A549 (cell line): ENCODE measurements at regions not wholly inside any gene's neighbourhood (a gene's known extent, or its start where the extent isn't known, plus 50 kb on each side); places are given as distances from the start of the nearest gene placed in this dataset.
A peak's percentile ranks its signal among the peaks of the same experiment; 100 is the strongest.

ENCODE experiments used
- ATAC-seq, 2 experiments: fragments of 200-7000 bp in 1 of 2; fragments of >200 bp in 1 of 2; cut with Nextera tagmentation in 1 of 2; cut with Tn5 transposase in 1 of 2; 3 replicates each; pipeline versions ENCODE4 v1.8.0 to v1.9.1; 2018 to 2020; ENCODE audit warnings: mild to moderate bottlenecking in 1 of 2, moderate library complexity in 1 of 2
- CTCF ChIA-PET: fragments of 300-600 bp; sonication (Branson Sonifier 250); formaldehyde crosslinking; extraction: SDS; loops from one replicate; lab custom pipeline; 2021; ENCODE audit warnings: antibody characterized with exemption, inconsistent platforms; lab: Yijun Ruan, JAX
- POLR2A ChIA-PET: fragments of 350-600 bp; formaldehyde crosslinking; extraction: SDS; loops from one replicate; lab custom pipeline; 2021; ENCODE audit warnings: antibody characterized with exemption, inconsistent platforms; lab: Yijun Ruan, JAX
- DNase-seq, 2 experiments: peaks; one replicate each; pipeline versions ENCODE4 v3.0.0 to v3.0.0-alpha.2; 2011 to 2016; ENCODE audit warnings: low read depth in 1 of 2, low spot score in 1 of 2
- FAIRE-seq: peaks from 2 replicates; lab custom pipeline; 2011; peaks lifted over from hg19 to GRCh38; lab: Jason Lieb, UNC
- H3K27ac ChIP-seq, 2 experiments: fragments of >200 bp; sonication (Bioruptor Twin); formaldehyde crosslinking; 3 replicates each; pipeline ENCODE4 v1.5.1; 2016 to 2017
- H3K4me1 ChIP-seq: fragments of >200 bp; sonication (Bioruptor Twin); formaldehyde crosslinking; 3 replicates; pipeline ENCODE4 v1.6.1; 2016
- H3K4me2 ChIP-seq: fragments of >200 bp; sonication (Bioruptor Twin); formaldehyde crosslinking; 3 replicates; pipeline ENCODE4 v1.6.1; 2016
- H3K4me3 ChIP-seq: fragments of >200 bp; sonication (Bioruptor Twin); formaldehyde crosslinking; 3 replicates; pipeline ENCODE4 v1.5.1; 2016
- H3K9me3 ChIP-seq: fragments of >200 bp; sonication (Bioruptor Twin); formaldehyde crosslinking; 3 replicates; pipeline ENCODE4 v1.6.1; 2016
- BCL3 ChIP-seq: fragments of >200 bp; sonication (Bioruptor Twin); formaldehyde crosslinking; IDR thresholded peaks from 3 replicates; pipeline ENCODE4 v1.6.1; 2016
- CBX2 ChIP-seq: fragments of 200-600 bp; sonication (generic); IDR thresholded peaks from 2 replicates; pipeline ENCODE4 v1.6.1; 2016; ENCODE audit warnings: low read depth, mild to moderate bottlenecking, borderline replicate concordance
- EHF ChIP-seq: fragments of 250-450 bp; sonication (Bioruptor Pico); IDR thresholded peaks from 2 replicates; pipeline ENCODE4 v1.5.0; 2020; ENCODE audit warnings: mild to moderate bottlenecking
- ELK1 ChIP-seq: fragments of 150-350 bp; IDR thresholded peaks from 2 replicates; pipeline ENCODE4 v1.6.1; 2014; ENCODE audit warnings: low read depth, mild to moderate bottlenecking, low read length
- ESRRA ChIP-seq: fragments of 150-350 bp; IDR thresholded peaks from 2 replicates; pipeline ENCODE4 v1.6.1; 2014; ENCODE audit warnings: mild to moderate bottlenecking, low read length, borderline replicate concordance
- FOSL2 ChIP-seq, 2 experiments: fragments of 450-650 bp in 1 of 2; fragments of >200 bp in 1 of 2; sonication (Bioruptor Twin) in 1 of 2; formaldehyde crosslinking; IDR thresholded peaks; 2 replicates each; pipeline versions ENCODE4 v1.5.0 to v1.6.1; 2016 to 2020; ENCODE audit warnings: mild to moderate bottlenecking in 1 of 2, moderate library complexity in 1 of 2
- FOXS1 ChIP-seq: fragments of 250-450 bp; sonication (Bioruptor Pico); IDR thresholded peaks from 2 replicates; pipeline ENCODE4 v1.5.0; 2020; ENCODE audit warnings: mild to moderate bottlenecking, moderate library complexity
- HDAC2 ChIP-seq: fragments of 200-600 bp; sonication (generic); IDR thresholded peaks from 2 replicates; pipeline ENCODE4 v1.6.1; 2016
- HMGXB4 ChIP-seq: fragments of 250-450 bp; sonication (Bioruptor Pico); IDR thresholded peaks from 2 replicates; pipeline ENCODE4 v1.5.0; 2021; ENCODE audit warnings: mild to moderate bottlenecking, moderate library complexity, borderline replicate concordance
- HOXA7 ChIP-seq: fragments of 250-450 bp; sonication (Bioruptor Pico); IDR thresholded peaks from 2 replicates; pipeline ENCODE4 v1.5.0; 2020; ENCODE audit warnings: mild to moderate bottlenecking, moderate library complexity
- HOXB13 ChIP-seq: fragments of 250-450 bp; sonication (Bioruptor Pico); IDR thresholded peaks from 2 replicates; pipeline ENCODE4 v1.5.0; 2020; ENCODE audit warnings: low read depth, mild to moderate bottlenecking, moderate library complexity
- JUN ChIP-seq, 2 experiments: fragments of >200 bp; sonication (Bioruptor Twin); formaldehyde crosslinking; IDR thresholded peaks; 2 replicates in 1 of 2; 3 replicates in 1 of 2; pipeline ENCODE4 v1.6.1; 2016 to 2017
- JUNB ChIP-seq: fragments of >200 bp; sonication (Bioruptor Twin); formaldehyde crosslinking; IDR thresholded peaks from 2 replicates; pipeline ENCODE4 v1.6.1; 2016
- KDM5A ChIP-seq: fragments of 200-600 bp; sonication (generic); IDR thresholded peaks from 2 replicates; pipeline ENCODE4 v1.6.1; 2016; ENCODE audit warnings: antibody characterized with exemption, mild to moderate bottlenecking
- MAFK ChIP-seq: fragments of 450-650 bp; IDR thresholded peaks from 2 replicates; pipeline ENCODE4 v1.6.1; 2014; ENCODE audit not compliant: partially characterized antibody
- MAX ChIP-seq: IDR thresholded peaks from 2 replicates; pipeline ENCODE4 v1.6.1; 2012
- MAZ ChIP-seq: fragments of 150-350 bp; IDR thresholded peaks from 2 replicates; pipeline ENCODE4 v1.6.1; 2014; ENCODE audit warnings: antibody characterized with exemption, low read depth, low read length, borderline replicate concordance
- PHF8 ChIP-seq: fragments of 200-600 bp; sonication (generic); IDR thresholded peaks from 2 replicates; pipeline ENCODE4 v1.6.1; 2016; ENCODE audit warnings: low read depth, mild to moderate bottlenecking, antibody characterized with exemption, moderate library complexity, borderline replicate concordance
- TP53 ChIP-seq: fragments of 250-450 bp; sonication (Bioruptor Pico); IDR thresholded peaks from 2 replicates; pipeline ENCODE4 v1.5.0; 2021; ENCODE audit warnings: mild to moderate bottlenecking, moderate library complexity
- ZNF302 ChIP-seq: fragments of 250-450 bp; sonication (Bioruptor Pico); IDR thresholded peaks from 2 replicates; pipeline ENCODE4 v1.9.0; 2021; ENCODE audit warnings: inconsistent platforms, mild to moderate bottlenecking, moderate library complexity
- WGBS: methylation state at CpG from one replicate; pipeline ENCODE4 v1.1.6; 2017; ENCODE audit errors: missing lambda C conversion rate; 5-methylcytosine and 5-hydroxymethylcytosine counted together

- WGBS, result 60% methylated on average over 7 of the region's 7 CpGs
- H3K4me1 ChIP-seq, result no peaks in the 10 kb centered on the region
- ATAC-seq (no peak), FAIRE-seq (no peak), DNase-seq (no peak)
- H3K4me2 ChIP-seq, result no peak overlapping the region
- ChIA-PET POLR2A (no interaction called here), CTCF (interaction anchor here (1.6 to 8.8 kb wide), 3 partner anchors 9 to 362 kb away, joined by 4 to 77 read pairs (median 5); no protein-coding TSS in a partner anchor)
- no peak for TF ChIP-seq FOSL2 (IDR thresholded peaks at IDR 0.05)
- 0 out of 2 replicates have a peak, but pooled peaks have one; percentile 15 for TF ChIP-seq FOSL2 (CRISPR knock-in tag; IDR thresholded peaks at IDR 0.05)
- TF ChIP-seq FOXS1 (CRISPR knock-in tag), result no peak
- no peak overlapping the region for H3K27ac ChIP-seq
- H3K4me3 ChIP-seq, result no peak overlapping the region
- no peaks in the 10 kb centered on the region for H3K9me3 ChIP-seq
Measured at GRCh38 chr5:174431504-174431903, 292.9 kb upstream of the MSX2 start.

- H3K9me3 ChIP-seq, result no peaks in the 10 kb centered on the region
- CTCF ChIA-PET, result interaction anchor here (8.8 kb wide), 1 partner anchor 14 kb away, joined by 77 read pairs; no protein-coding TSS in a partner anchor
Measured at GRCh38 chr5:174433098-174433497, 291.3 kb upstream of the MSX2 start.

GRCh38 chr5:174436750-174437149 lies 287.6 kb upstream of the MSX2 start:
- no peaks in the 10 kb centered on the region for H3K4me1 ChIP-seq
- no peak overlapping the region for H3K27ac ChIP-seq
- H3K4me3 ChIP-seq, result no peak overlapping the region
- ChIA-PET POLR2A (no interaction called here), CTCF (interaction anchor here (0.9 to 1.1 kb wide), 2 partner anchors 18 to 300 kb away, joined by 3 to 4 read pairs; no protein-coding TSS in a partner anchor)
- FAIRE-seq, result no peak
- ATAC-seq, result no peak
- H3K4me2 ChIP-seq, result no peak overlapping the region
- no peaks in the 10 kb centered on the region for H3K9me3 ChIP-seq
- DNase-seq, result no peak
- WGBS, result 61% methylated on average over 4 of the region's 4 CpGs
- TF ChIP-seq MAZ (no peak), ELK1 (no peak), JUNB (no peak)

More at GRCh38 chr5:174433098-174433497, 291.3 kb upstream of the MSX2 start:
- TF ChIP-seq HOXA7 (CRISPR knock-in tag) (no peak), KDM5A (no peak), TP53 (no peak), MAX (no peak), HDAC2 (no peak), BCL3 (no peak), MAFK (no peak), CBX2 (no peak), ESRRA (no peak), HMGXB4 (CRISPR knock-in tag) (no peak), ZNF302 (no peak), EHF (no peak), FOSL2 (IDR thresholded peaks at IDR 0.05) (no peak), FOSL2 (CRISPR knock-in tag; IDR thresholded peaks at IDR 0.05) (no peak), JUN (IDR thresholded peaks at IDR 0.05) (no peak), HOXB13 (CRISPR knock-in tag) (no peak), PHF8 (no peak)
- Histone ChIP-seq H3K4me3 (no peak overlapping the region), H3K4me2 (no peak overlapping the region), H3K4me1 (no peaks in the 10 kb centered on the region), H3K27ac (no peak overlapping the region)
- ATAC-seq, result no peak
- no peak for DNase-seq
- POLR2A ChIA-PET, result no interaction called here
- no peak for FAIRE-seq
- WGBS, result 5% methylated on average over 2 of the region's 2 CpGs
